GM03348 (cell line): ENCODE measurements at regions not wholly inside any gene's neighbourhood (a gene's known extent, or its start where the extent isn't known, plus 50 kb on each side); places are given as distances from the start of the nearest gene placed in this dataset.

Experiments
- DNase-seq: peaks from one replicate; pipeline ENCODE4 v3.0.0; 2012; ENCODE audit warnings: low spot score

DNA sequence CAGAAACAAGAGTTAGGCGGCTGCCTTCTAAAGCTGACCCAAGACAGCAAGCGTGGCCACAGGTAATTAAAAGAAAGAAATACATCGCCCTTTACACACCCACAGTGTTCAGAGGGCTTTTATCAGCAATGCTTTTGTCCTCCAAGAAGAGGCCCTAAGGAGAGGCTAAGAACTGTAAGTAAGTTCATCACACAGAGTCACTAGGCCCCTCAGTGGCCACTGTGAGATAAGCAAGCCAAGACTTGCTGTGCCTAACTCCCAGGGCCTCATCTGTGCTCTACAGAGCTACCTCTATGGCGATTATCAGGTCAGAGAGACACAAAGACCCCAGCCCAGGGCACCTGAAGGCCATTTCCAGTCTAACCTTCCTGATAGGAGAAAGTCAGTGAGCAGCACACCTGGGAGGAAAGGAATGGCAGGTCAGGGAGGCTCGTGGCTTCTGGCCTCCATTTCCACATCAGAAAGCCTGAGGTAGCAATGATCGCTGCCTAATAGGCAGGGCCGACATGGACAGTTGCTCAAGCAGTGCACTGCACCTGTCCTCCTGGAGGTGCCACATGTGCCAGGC, 545.2 kb upstream of the CDH11 start:
- peak; percentile 37 for DNase-seq

DNA sequence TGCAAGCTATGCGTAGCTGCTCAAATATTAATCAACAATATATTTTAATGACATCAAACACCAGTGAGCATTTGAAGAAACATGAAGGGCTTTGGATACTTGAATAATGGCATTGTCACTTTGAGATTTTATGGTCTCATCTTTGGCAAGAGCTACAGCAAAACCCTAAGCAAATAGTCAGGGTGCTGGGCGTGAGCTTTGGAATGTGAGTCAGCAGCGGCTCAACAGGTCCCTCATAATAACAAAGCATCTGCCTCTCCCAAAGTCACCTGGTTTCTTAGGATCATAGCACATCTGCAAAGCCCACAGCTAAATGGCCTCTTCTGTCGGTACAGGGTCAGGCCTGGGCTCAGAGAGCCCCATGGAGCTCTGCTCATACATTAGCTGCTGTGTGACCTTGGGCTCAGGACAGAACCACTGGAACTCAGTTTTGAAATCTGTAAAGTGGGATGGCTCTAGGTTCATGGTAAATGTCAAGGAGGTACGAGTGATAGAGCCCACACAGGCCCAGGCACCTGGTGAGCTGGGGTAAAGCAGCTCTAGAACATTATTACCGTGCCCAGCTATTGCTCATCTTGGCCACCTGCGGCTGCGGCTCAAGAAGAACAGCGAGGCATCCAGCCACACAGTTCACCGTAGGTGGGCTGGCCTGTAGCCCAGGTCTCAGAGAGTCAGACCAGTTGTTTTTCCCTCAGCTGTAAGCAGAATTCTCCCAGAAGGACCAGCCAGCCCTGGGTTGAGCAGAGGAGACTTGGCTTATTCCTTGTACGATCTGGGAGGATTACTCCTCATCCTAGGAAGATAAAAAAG, 544.5 kb upstream of the CDH11 start:
- DNase-seq = no peak

DNA sequence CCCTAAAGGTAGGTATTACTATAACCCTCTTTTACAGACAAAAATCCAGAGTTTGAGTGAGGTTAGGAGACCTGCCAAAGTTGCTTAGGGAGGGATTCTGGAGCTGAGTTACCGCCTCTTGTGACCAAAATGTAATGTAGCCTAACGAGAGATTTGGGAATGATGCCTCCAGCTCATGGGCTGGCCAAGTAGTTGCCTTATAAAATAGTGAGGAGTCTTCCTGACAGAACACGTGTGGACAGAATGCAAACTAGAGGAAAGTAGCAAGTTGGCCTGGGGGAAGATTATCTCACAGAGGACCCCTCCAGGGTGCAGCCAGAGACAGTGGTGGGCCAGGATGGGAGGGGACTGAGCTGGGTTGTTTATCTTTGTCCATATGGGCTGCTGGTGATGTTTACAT, 543.7 kb upstream of the CDH11 start:
- no peak for DNase-seq

DNA sequence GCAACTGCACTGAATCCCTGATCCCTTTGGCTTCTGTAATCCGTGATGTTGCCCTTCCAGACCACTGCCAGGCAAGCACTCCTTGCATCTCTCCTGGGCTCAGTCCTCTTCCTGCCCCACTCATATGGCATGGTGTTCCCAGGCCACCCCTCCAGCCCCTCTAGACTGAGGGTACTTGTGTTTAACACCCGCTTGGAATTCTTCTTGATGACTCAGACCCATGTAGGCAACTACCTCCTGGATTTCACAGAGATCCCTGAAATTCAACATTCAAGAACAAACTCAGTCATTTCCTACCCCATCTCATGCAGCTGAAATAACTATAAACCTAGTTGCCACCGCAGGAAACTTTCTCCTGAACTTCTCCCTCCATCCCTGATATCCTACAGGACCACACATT, 541.9 kb upstream of the CDH11 start:
- no peak for DNase-seq

DNA sequence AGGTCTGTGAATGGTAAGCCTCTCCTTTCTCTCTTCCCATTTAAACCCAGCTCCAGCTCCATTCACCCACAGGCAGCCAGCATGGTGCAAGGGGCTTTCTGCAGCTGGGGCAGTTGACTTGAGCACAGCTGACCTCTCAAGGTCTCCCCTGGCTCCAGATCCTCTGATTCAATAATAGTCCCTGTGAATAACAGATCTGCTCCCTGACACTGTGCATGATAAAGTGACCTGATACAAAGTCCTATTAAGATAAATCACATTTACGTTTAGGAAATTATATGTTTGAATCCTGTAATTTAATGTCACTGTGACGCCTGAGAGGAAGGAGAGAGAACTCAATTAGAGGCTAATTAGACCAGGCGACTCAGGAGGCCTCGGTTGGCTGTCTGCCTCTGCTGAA, 540.4 kb upstream of the CDH11 start:
- DNase-seq = no peak

DNA sequence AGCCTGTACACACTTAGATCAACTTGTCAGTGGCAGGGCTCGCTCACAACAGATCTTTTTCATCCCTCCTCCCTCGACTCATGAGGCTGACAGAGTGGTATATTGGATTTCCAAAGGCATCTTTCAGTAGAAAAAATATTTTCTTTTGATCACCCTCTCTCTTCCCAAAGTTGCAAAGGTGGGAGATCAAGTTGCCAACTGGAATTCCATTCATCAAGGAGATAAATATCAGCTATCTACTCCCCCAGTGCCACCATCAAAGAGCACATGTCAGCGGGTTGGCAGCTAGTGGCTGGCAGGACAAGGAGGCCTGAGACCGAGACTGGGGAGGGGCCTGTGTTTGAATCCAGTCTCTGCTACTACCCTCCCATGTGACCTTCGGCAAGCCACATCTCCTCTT, 539.7 kb upstream of the CDH11 start:
- DNase-seq = no peak

DNA sequence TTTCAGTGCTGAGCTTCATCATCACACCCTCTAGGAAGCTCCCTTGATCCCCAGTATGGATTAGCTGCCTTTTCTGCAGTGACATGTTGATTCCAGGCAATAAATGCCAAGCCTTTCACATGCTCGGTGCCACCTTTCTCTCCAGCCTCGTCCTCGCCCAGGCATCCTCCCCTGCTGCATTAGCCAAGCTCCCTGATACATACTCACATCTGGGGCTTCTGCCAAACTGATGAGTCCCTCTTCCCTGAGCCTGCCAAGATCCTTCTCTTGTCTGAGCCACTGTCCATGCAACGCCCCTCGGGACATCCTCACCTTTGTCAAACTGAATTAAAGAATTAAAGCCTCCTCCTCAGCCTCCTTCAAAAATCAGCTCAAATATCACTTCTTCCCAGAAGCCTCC, 538.5 kb upstream of the CDH11 start:
- peak; percentile 84 for DNase-seq

DNA sequence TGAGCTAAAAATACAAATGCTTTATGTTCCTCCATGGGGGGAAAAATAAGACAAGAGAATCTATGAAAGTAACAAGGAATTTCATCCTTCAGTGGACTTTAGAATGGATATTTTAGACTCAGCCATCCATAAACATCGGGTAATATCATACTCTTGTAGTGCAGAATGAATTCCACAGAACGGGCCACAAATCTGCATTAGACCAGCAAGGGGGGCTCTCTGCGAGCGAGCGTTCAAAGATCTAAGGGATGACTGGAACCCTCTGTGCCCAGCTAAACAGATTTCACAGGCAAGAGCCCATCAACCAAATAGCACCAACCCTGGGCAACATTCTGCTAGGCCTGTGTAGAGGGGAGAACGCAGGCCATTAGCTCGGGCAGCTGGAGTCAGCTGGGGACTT, 537.9 kb upstream of the CDH11 start:
- no peak for DNase-seq

DNA sequence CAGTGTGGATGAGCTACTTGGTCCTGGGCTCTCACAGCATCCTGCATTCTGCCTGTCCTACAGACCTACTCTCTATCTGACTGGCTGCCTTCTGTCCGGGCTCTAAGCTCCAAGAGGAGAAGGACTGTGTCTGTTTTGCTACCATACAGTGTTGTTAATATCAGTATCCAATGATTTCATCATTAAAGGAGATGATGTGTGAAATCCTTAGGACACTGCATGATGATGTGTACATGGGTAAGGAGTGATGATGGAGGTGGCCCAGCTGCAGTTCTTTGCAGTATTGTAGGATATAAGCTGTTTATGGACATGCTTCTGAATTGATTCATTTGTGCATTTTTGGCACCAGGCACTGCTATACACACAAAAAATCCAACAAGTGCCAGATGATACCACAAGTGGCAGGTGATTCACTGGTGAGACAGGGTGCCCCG, 536.9 kb upstream of the CDH11 start:
- peak; percentile 30 for DNase-seq

DNA sequence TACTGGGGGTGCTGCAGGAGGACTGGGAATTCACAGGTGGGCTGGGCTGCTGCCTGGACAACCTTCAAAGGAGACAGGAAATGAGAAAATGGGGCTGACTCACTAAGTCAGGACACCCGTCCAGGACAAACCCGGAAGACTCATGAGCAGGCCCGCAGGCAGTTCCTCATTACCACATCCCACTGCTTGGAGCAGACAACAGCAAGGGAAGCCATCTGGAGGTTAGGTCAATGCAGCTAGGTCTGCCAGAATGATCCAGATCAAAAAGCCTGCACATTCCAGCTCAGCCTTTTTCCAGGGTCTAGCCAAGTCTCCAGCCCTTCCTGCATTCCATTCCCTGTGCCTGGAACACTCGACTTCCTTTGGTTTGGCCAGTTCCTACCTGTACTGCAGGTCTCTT, 536.5 kb upstream of the CDH11 start:
- peak; percentile 89 for DNase-seq

DNA sequence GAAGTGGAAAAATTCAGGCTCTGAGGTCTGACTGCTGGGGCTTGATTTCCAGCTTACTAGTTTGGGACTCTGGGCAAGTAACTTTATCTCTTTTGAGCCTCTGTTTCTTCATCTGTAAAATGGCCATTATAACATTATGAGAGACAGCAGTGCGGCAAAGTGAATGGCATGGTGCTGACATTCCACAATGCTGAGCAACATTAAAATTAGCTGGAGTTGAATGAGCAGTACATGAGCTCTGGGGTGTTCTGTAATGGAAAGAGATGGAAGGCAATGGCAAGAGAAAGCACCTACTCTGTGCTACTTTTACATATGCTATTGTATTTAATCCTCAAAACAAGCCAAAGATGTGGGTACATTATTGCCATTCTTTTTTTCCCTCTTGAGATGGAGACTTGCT, 535.7 kb upstream of the CDH11 start:
- no peak for DNase-seq

DNA sequence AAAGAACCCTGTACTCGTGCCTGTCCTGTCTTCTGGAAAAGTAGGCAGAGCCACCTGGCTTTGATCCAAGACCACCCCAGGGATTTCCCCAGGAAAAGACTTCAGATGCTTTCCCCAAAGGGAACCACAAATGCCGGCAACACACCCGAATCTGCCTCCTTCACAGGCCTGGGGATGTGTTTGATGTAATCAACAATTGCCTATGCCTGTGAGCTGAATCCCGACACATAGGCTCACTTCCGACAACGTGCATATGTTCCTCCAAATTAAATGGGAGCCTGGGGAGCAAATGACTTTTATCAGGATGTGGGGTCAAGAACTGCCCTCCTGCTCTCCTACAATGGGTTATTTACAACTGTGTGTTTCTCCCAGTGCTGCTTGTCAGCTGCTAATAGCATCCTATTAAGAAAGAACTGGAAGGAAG, 535.2 kb upstream of the CDH11 start:
- no peak for DNase-seq

DNA sequence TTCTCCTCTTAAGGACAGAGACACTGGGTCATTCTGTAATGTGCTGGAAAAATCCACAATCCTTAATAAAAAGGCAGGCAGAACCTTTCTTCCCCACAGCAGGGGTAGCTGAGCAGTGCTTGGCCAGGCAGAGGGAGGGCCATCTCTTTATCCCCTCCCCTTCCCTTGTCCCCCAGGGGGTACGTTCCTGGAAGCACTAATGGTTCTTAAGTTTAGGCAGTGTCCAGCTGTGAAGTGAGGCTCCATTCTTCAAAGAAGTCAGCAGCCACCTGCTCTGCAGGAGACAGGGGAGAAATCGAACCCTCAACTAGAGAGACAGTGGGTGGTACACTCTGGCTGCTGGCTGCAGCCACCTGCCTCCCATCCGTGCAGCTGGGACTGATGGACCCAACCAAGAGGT, 533.9 kb upstream of the CDH11 start:
- DNase-seq = no peak

DNA sequence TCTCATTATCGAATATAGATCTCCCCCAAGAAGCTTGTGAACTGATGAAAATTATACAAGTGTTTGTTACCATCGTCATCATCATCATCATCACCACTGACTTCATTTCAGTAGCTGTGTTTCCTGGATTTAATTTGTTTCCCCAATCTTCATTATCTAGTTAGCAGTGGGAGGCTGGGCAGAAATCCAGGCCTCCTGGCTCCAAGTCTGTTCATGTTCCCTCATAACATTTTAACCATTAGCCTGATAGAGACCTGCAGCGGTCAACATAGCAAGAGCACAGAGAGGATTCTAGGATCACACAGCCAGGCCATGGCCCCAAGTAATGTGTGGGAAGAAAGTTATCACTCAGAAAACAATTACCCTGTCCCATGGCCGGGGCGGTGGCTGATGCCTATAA, 526.2 kb upstream of the CDH11 start:
- DNase-seq = no peak

DNA sequence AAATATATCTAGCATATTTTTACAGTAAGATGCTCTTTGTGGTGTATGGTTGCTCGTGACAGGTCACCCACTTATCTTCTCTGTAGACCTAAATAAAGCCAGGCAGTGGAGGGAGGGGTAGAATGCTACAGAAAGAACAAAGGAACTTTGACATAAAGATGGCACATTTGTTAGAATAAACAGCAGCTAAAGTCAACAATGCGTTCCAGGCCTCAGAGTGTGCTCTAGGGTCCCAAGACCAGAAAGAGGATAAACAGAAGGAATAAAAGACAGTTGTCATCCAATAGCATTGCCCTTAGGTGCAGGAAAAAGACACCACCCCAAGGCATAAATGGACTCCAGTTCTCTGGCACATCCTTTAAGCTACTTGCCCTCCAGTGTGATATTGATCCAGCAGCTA, 523.0 kb upstream of the CDH11 start:
- no peak for DNase-seq

DNA sequence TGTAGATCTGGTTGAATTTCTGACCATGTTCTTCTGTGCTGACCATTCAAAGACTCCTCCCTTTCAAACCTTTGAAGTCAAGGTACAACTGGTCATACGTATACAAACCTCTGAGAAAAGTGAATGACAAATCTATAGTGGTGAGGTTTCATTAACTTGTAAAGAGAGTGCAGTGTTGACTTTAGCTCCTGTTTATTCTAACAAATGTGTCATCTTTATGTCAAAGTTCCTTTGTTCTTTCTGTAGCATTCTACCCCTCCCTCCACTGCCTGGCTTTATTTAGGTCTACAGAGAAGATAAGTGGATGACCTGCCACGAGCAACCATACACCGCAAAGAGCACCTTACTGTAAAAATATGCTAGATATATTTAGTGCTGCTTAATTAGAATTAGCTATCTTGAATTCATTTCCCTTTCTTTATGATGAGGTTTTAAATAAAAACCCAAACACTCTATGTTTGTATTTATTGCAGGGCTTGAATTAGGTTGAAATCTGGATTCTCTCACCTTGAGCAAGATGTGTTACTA, 520.0 kb upstream of the CDH11 start:
- no peak for DNase-seq

DNA sequence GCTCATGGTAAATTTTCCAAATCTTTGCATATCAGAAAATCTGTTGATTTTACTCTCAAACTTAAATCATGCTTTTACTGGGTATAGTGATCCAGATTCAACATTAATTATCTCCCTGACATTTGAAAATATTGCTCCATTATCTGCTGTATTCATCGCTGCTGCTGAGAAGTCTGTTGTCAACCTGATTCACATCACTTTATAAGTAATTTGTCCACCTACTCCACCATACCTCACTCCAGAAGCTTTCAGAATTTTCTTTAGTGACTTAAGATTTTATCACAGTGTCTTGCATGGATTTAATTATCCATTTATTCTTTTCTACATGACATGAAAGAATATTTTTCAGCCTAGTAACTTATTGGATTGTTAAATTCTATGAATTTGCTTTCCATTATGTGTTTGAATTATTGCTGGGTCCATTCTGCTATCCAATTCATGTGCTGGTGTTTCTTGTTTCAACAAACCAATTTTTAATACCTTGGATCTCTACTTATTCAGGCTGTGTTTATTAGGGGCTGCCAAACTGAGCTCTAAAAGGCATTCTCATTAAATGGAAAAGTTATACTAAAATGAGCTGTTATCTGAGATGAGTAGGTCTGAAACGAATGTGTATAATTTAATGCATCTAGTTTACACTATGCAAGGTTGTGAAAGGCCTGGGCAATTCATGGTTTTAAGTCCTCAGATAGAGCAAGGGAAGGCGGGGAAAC, 519.3 kb upstream of the CDH11 start:
- no peak for DNase-seq

DNA sequence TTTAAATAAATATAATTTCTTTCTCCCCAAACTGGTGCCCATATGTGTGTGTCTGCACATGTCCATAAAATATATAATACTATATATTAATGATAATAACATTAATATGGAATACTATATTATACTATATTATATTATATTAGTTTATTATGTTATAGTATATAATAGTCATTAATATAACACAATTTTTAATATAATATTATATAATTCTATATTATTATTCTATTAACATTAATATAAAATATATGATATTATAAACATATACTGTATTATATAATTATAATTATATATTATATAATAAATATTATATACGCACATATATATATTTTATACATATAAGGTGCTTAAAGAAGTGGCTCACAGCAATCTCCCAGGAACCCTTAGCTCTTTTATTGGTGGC, 513.0 kb upstream of the CDH11 start:
- no peak for DNase-seq

DNA sequence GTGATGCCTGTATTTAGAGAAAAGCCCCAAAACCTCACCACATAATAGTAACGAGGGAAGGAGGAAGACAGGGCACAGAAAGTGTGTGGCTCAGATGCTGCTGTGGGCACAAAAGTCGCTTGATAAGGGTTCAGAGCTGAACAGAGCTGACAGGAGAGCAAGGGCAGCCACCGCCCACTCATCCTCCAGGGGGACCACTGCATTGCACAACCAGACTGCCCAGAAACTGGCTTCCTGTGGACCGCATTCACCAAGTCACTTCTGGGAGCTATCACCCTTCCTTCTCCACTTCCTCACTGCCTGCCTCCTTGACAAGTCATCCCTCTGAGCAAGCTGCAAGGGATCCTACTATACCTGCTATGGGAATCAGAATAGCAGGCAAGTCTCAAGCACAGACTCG, 512.4 kb upstream of the CDH11 start:
- DNase-seq = peak; percentile 16

DNA sequence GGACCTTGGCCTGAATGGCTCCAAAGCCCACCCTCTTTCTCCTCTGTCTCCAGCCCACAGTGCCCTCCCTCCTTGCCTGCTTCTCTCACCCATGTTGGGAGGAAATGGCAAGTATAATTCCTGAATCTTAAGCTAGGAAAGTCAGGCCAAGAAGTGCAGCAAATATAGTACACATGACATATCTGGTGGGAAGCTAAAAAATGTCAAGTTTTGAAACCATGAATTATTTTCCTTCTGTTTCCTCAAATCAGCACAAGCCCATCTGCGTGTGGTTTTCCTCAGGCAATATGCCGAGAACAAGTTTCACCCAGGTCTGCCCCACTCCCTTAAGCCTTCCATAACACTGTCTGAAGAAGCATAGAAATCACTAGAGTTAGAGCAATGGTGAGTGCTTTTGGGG, 502.8 kb upstream of the CDH11 start:
- no peak for DNase-seq

DNA sequence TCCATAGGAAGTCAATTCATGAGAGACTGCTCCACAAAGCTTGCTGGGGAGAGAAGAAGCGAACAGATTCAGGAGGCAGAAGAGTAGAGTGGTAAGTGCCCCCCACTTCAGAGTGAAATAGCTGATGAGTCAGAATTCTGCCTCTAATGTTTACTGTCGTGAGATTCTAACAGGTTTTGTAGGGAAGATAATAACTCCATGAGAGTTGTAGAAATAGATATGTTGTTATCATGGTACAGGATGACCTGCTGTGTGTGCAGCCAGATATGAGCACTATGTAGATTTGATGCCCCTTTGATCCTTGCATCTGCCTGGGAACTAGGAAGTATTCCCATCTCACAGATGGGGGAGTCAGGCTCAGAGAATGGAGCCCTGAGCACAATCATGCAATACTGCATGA, 502.4 kb upstream of the CDH11 start:
- no peak for DNase-seq

DNA sequence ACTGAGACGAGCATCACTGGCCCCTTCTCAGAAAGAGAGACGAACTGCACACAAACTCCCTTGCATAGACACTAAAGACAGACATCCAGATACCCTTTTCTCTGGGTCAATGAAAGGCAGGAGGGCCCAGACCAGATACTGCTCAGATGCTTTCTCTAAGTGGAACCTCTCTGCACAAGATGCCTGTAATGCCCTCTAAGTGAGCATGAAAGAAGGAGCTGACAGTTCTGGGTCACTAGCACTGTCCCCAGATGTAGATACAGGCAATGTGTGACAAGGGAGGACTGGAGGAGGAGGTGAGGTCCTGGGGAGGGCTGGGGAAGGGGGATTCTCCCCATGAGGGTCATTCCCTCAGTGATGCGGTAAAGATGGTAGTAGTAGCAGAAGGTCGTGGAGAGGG, 501.0 kb upstream of the CDH11 start:
- no peak for DNase-seq

DNA sequence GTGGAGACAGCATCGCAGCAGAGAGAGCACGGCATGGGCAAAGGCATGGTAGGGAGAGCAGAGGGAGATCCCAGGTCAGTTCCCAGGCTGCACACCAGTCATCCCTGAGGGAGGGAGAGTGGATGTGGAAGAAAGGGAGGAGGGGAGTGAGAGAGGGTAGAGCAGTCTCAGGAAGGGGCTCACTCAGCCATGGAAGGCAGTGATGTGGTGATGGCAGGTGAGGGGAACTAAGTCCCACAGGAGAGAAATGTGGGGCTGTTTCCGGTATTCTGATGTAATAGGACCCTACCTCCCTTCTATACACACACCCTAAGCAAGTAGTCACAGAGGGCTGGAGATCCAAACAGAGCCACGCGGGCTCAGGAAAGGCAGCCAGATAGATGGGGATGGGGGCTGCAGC, 500.3 kb upstream of the CDH11 start:
- DNase-seq = no peak
